ENCODE measurements at regions not wholly inside any gene's neighbourhood (a gene's known extent, or its start where the extent isn't known, plus 50 kb on each side); places are given as distances from the start of the nearest gene placed in this dataset.

DNA sequence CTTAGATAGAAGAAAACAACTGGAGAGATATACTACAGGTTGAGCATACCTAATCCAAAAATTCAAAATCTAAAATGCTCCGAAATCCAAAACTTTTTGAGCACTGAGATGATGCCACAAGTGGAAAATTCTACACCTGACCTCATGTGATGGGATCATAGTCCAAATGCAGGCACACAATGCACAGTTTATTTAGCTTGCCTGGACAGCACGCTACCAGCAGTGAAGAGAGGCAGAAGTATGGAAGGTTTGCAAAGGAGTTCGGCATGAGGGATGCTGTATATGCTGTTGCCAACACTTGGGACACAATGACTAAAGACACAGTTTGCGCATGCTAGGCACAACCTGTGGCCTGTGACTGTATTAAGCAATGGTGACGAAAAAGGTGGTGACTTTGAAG, 58.1 kb upstream of the CAND1 start:
- Mint-ChIP-seq H3K4me1 (ENCODE audit: low read depth) (no peaks in the 10 kb centered on the region), H3K27me3 (peaks cover 45% of the 10 kb centered on the region)

DNA sequence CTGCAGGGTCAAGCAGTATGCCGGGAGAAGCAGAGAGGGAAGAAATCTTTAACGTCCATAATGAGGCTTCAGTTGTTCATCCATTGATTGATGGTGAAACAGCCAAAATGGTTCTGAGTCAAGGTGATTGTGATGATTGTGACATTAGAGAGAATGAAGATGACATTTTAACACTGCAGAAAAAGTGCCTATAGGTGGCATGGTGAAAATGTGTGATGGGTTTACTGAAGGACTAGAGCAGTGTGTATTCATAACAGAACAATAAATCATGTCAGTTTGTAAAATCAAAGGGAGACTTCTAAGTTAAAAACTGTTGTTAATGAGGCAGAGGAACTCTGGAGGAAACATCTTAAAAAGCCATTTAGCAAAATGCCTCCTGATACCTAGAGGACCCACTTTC, 57.7 kb upstream of the CAND1 start:
- DNase-seq (no peak), ATAC-seq (ENCODE audit: poor library complexity) (no peak)
- Mint-ChIP-seq H3K4me3 (no peak overlapping the region), H3K36me3 (ENCODE audit: low read depth) (no peaks in the 10 kb centered on the region), H3K4me1 (ENCODE audit: low read depth) (no peaks in the 10 kb centered on the region), H3K27me3 (peaks cover 43% of the 10 kb centered on the region), H3K9me3 (peaks cover 2% of the 10 kb centered on the region), H3K27ac (no peak overlapping the region)
- Histone ChIP-seq H3K4me3 (ENCODE audit: low read length) (no peak overlapping the region), H3K27ac (ENCODE audit: low read depth in 1 of 2, low read length in 2 of 2) (no peak overlapping the region), H3K4me1 (ENCODE audit: insufficient read depth, low read length) (no peaks in the 10 kb centered on the region), H3K36me3 (ENCODE audit: insufficient read depth, low read length) (no peaks in the 10 kb centered on the region), H3K9me3 (ENCODE audit: control insufficient read depth in 1 of 2, insufficient read depth in 1 of 2, low read length in 2 of 2) (no peaks in the 10 kb centered on the region), H3K27me3 (ENCODE audit: control insufficient read depth in 1 of 2, insufficient read depth in 2 of 2, low read length in 2 of 2) (peaks cover 0 to 7% of the 10 kb centered on the region in 2 experiments)
- TF ChIP-seq, protein P1, sequence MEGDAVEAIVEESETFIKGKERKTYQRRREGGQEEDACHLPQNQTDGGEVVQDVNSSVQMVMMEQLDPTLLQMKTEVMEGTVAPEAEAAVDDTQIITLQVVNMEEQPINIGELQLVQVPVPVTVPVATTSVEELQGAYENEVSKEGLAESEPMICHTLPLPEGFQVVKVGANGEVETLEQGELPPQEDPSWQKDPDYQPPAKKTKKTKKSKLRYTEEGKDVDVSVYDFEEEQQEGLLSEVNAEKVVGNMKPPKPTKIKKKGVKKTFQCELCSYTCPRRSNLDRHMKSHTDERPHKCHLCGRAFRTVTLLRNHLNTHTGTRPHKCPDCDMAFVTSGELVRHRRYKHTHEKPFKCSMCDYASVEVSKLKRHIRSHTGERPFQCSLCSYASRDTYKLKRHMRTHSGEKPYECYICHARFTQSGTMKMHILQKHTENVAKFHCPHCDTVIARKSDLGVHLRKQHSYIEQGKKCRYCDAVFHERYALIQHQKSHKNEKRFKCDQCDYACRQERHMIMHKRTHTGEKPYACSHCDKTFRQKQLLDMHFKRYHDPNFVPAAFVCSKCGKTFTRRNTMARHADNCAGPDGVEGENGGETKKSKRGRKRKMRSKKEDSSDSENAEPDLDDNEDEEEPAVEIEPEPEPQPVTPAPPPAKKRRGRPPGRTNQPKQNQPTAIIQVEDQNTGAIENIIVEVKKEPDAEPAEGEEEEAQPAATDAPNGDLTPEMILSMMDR (IDR thresholded peaks at IDR 0.05), result no peak
- intact Hi-C loops (cut with DNase I, micrococcal nuclease), result no loop called here
- CTCF ChIA-PET, result no interaction called here
- POLR2A ChIA-PET, result no interaction called here

More for the DNA sequence above, 58.1 kb upstream of the CAND1 start:
- Histone ChIP-seq H3K27ac (ENCODE audit: low read depth in 1 of 2, low read length in 2 of 2) (no peak overlapping the region), H3K4me3 (ENCODE audit: low read length) (no peak overlapping the region), H3K36me3 (ENCODE audit: insufficient read depth, low read length) (no peaks in the 10 kb centered on the region), H3K27me3 (ENCODE audit: control insufficient read depth in 1 of 2, insufficient read depth in 2 of 2, low read length in 2 of 2) (peaks cover 0 to 7% of the 10 kb centered on the region in 2 experiments), H3K4me1 (ENCODE audit: insufficient read depth, low read length) (no peaks in the 10 kb centered on the region), H3K9me3 (ENCODE audit: control insufficient read depth in 1 of 2, insufficient read depth in 1 of 2, low read length in 2 of 2) (no peaks in the 10 kb centered on the region)
- intact Hi-C loops (cut with DNase I, micrococcal nuclease), result no loop called here
- Mint-ChIP-seq H3K9me3 (peaks cover 2% of the 10 kb centered on the region), H3K36me3 (ENCODE audit: low read depth) (no peaks in the 10 kb centered on the region), H3K4me3 (no peak overlapping the region), H3K27ac (no peak overlapping the region)
- TF ChIP-seq, protein P1 (IDR thresholded peaks at IDR 0.05), result no peak
- ChIA-PET CTCF (no interaction called here), POLR2A (no interaction called here)
- ATAC-seq (ENCODE audit: poor library complexity), result no peak
- no peak for DNase-seq

DNA sequence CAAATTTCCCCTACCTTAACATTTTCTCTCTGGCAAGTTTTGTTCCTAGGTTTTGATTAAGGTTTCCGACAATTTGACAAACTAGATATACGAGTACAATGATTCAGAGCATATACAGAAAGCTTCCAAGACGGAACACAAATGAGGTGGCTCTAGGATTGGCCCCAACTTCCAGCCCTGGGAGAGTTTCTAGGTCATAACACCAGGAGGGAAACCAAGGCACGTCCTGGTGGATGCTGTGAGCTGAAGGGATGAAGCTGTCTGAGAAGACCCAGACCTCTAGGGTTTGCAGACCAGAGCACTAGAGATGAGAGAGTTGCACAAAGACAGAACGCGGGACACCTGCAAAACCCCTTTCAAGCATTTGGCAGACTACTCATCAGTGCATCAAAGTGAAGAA, 51.5 kb upstream of the CAND1 start:
- H3K27ac Mint-ChIP-seq, result no peak overlapping the region
- Histone ChIP-seq H3K27ac (ENCODE audit: low read depth in 1 of 2, low read length in 2 of 2) (no peak overlapping the region), H3K4me1 (ENCODE audit: insufficient read depth, low read length) (no peaks in the 10 kb centered on the region), H3K9me3 (ENCODE audit: control insufficient read depth in 1 of 2, insufficient read depth in 1 of 2, low read length in 2 of 2) (no peaks in the 10 kb centered on the region), H3K4me3 (ENCODE audit: low read length) (no peak overlapping the region), H3K27me3 (ENCODE audit: control insufficient read depth in 1 of 2, insufficient read depth in 2 of 2, low read length in 2 of 2) (no peaks in the 10 kb centered on the region), H3K36me3 (ENCODE audit: insufficient read depth, low read length) (no peaks in the 10 kb centered on the region)
- H3K36me3 Mint-ChIP-seq (ENCODE audit: low read depth), result no peaks in the 10 kb centered on the region
- ChIA-PET POLR2A (no interaction called here), CTCF (no interaction called here)
- TF ChIP-seq, protein P1 (IDR thresholded peaks at IDR 0.05), result no peak
- H3K9me3 Mint-ChIP-seq, result peaks cover 2% of the 10 kb centered on the region
- no peak overlapping the region for H3K4me3 Mint-ChIP-seq
- DNase-seq (no peak), ATAC-seq (ENCODE audit: poor library complexity) (no peak)
- peaks cover 10% of the 10 kb centered on the region for H3K27me3 Mint-ChIP-seq
- no peaks in the 10 kb centered on the region for H3K4me1 Mint-ChIP-seq (ENCODE audit: low read depth)
- intact Hi-C loops (cut with DNase I, micrococcal nuclease), result no loop called here
